Ovary (tissue), 7 donors: ENCODE measurements at regions not wholly inside any gene's neighbourhood (a gene's known extent, or its start where the extent isn't known, plus 50 kb on each side); places are given as distances from the start of the nearest gene placed in this dataset.

Source experiments
- DNase-seq, 5 donors: peaks; one replicate each; pipeline ENCODE4 v3.0.0-alpha.2; 2019 to 2020
- H3K27ac ChIP-seq, 2 donors: fragments of 200-600 bp; one replicate each; pipeline versions ENCODE4 v1.5.1 to v1.8.0; 2019 to 2022
- H3K27me3 ChIP-seq: fragments of 200-600 bp; one replicate; pipeline ENCODE4 v1.8.0; 2022
- H3K36me3 ChIP-seq: fragments of 200-600 bp; sonication (generic); one replicate; pipeline ENCODE4 v1.5.1; 2019
- H3K4me1 ChIP-seq: one replicate; pipeline ENCODE4 v1.8.1; 2013; ENCODE audit warnings: mild to moderate bottlenecking, moderate library complexity; ENCODE audit not compliant: insufficient read depth
- H3K4me3 ChIP-seq: fragments of 200-600 bp; sonication (generic); one replicate; pipeline ENCODE4 v1.5.1; 2017
- H3K9me3 ChIP-seq, 2 donors: fragments of 200-600 bp in 1 of 2; sonication (generic) in 1 of 2; one replicate each; pipeline versions ENCODE4 v1.5.1 to v1.8.1; 2013 to 2019; ENCODE audit warnings: mild to moderate bottlenecking in 1 of 2, moderate library complexity in 1 of 2
- EP300 ChIP-seq: sonication (generic); formaldehyde crosslinking; IDR thresholded peaks from one replicate; pipeline ENCODE4 v1.6.1; 2017; ENCODE audit warnings: antibody characterized with exemption
- POLR2A ChIP-seq: fragments of 450-650 bp; IDR thresholded peaks from one replicate; pipeline ENCODE4 v1.6.1; 2017; ENCODE audit warnings: antibody characterized with exemption, mild to moderate bottlenecking, moderate library complexity
- WGBS, 3 donors: extraction: QIAGEN DNeasy Blood & Tissue Kit in 1 of 3; methylation state at CpG; one replicate each; pipeline versions ENCODE4 v1.1.5 to v1.1.7; 2013 to 2017; 5-methylcytosine and 5-hydroxymethylcytosine counted together
- intact Hi-C, 4 donors: fragments of 100-400 bp; cut with DNase I; formaldehyde crosslinking; loops; one replicate each; pipeline versions ENCODE4 v1.11.0 to v1.15.1; 2022 to 2023
- TF ChIP-seq, protein P1 (sequence below), 3 donors: fragments of 450-650 bp in 2 of 3; fragments of 200-600 bp in 1 of 3; IDR thresholded peaks; one replicate each; pipeline versions ENCODE4 v1.5.1 to v1.8.0; 2016 to 2022; ENCODE audit warnings: antibody characterized with exemption in 3 of 3, mild to moderate bottlenecking in 1 of 3
- donor health status: DM: no; HTN: no; CAD: no; lungs with moderate emphysema.
- donor health status: DM: no; HTN: no; CAD: no.
- donor health status: Bipolar disorder and iron deficiency.
- donor health status: DM: no; HTN: no; CAD: no.
- donor health status: DM: yes; HTN: yes; CAD: no.

DNA sequence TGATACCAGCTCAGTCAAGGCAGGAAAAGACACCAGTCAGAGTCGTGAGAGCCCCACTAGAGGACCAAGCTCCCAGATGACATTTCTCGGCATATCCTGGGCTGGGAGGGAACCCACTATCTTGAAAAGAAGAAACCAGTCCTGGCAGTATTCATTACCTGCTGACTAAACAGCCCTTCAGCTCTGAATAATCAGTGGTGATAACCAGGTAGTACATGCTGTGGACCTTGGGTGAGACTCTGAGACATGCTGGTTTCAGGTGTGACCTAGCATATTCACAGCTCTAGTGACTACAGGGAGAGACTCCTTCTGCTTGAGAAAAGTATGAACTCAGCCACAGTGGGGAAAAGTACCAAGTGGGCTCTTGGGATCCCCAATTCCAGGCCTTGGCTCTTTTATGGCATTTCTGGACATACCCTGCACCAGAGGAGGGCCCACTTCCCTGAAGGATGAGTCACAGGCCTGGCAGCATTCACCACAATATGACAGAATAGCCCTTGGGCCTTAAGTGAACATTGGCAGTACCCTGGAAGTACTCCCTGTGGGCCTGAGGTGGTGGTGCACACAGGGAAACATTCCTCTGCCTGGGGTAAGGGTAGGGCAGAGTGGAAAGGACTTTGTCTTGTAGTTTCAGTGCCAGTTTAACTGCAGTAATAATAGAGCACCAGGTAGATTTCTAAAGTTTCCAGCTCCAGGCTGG is 82.6 kb upstream of the SLC38A4 start:
- WGBS, 3 donors = 89 to 93% (median 90%) methylated on average over 2 of the region's 2 CpGs
- no peaks in the 10 kb centered on the region for H3K9me3 ChIP-seq

DNA sequence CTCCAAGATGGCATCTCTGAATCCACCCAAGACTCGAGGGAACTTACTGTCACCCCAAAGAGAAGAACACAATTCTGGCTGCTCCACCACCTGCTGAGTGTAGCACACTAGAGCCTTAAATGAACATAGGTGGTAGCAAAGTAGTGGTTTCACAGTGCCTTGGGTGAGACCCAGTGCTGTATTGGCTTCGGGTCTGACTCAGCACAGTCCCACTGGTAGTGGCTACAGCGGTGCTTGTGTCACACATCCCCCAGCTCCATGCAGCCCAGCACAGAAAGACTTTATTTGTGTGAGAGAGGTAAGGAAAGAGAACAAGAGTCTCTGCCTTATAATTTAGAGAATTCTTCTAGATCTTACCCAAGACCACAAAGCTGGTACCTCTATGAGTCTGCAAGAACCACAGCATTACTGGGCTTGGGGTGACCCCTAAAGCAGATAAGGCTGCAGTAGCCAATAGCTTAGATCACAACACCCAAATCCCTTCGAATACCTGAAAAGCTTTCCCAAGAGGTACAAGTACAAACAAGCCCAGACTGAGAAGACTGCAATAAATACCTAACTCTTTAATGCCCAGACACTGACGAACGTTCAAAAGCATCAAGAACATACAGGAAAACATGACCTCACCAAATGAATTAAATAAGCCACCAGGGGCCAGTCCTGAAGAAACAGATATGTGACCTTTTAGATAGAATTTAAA is 83.3 kb upstream of the SLC38A4 start:
- intact Hi-C loops = no loop called here
- Histone ChIP-seq H3K4me1 (no peaks in the 10 kb centered on the region), H3K27me3 (no peaks in the 10 kb centered on the region), H3K4me3 (no peak overlapping the region), H3K36me3 (no peaks in the 10 kb centered on the region), H3K9me3 (no peaks in the 10 kb centered on the region), H3K27ac (no peak overlapping the region)
- no peak for DNase-seq
- TF ChIP-seq EP300 (no peak), POLR2A (no peak)
- TF ChIP-seq, protein P1, sequence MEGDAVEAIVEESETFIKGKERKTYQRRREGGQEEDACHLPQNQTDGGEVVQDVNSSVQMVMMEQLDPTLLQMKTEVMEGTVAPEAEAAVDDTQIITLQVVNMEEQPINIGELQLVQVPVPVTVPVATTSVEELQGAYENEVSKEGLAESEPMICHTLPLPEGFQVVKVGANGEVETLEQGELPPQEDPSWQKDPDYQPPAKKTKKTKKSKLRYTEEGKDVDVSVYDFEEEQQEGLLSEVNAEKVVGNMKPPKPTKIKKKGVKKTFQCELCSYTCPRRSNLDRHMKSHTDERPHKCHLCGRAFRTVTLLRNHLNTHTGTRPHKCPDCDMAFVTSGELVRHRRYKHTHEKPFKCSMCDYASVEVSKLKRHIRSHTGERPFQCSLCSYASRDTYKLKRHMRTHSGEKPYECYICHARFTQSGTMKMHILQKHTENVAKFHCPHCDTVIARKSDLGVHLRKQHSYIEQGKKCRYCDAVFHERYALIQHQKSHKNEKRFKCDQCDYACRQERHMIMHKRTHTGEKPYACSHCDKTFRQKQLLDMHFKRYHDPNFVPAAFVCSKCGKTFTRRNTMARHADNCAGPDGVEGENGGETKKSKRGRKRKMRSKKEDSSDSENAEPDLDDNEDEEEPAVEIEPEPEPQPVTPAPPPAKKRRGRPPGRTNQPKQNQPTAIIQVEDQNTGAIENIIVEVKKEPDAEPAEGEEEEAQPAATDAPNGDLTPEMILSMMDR (IDR thresholded peaks at IDR 0.05) = no peak
- WGBS, 3 donors = 63 to 68% (median 67%) methylated on average over 6 of the region's 6 CpGs

More for the DNA sequence above, 82.6 kb upstream of the SLC38A4 start:
- Histone ChIP-seq H3K4me3 (no peak overlapping the region), H3K27ac (no peak overlapping the region), H3K4me1 (no peaks in the 10 kb centered on the region), H3K36me3 (no peaks in the 10 kb centered on the region), H3K27me3 (no peaks in the 10 kb centered on the region)
- intact Hi-C loops = no loop called here
- DNase-seq = no peak
- TF ChIP-seq, protein P1 (IDR thresholded peaks at IDR 0.05) = no peak
- TF ChIP-seq POLR2A = no peak

DNA sequence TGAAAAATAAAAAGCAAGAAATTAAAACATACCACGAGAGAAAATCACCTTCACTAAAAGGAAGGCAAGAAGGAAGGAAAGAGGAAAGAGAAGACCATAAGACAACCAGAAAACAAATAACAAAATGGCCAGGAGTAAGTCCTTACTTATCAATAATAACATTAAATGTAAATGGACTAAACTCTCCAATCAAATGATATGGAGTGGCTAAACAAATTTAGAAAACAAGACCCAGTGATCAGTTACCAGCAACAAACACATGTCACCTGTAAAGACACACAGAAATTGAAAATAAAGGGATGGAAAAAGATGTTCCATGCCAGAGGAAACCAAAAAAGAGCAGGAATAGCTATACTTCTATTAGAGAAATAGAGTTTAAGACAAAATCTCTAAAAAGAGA is 85.0 kb upstream of the SLC38A4 start:
- Histone ChIP-seq H3K9me3 (no peaks in the 10 kb centered on the region), H3K36me3 (no peaks in the 10 kb centered on the region), H3K4me1 (no peaks in the 10 kb centered on the region), H3K4me3 (no peak overlapping the region), H3K27ac (no peak overlapping the region), H3K27me3 (no peaks in the 10 kb centered on the region)
- intact Hi-C loops = no loop called here
- no peak for DNase-seq
- TF ChIP-seq, protein P1 (IDR thresholded peaks at IDR 0.05) = no peak
- TF ChIP-seq EP300 = no peak
- TF ChIP-seq POLR2A = no peak
- WGBS, 3 donors = 85 to 96% (median 89%) methylated on average over 1 of the region's 1 CpG

DNA sequence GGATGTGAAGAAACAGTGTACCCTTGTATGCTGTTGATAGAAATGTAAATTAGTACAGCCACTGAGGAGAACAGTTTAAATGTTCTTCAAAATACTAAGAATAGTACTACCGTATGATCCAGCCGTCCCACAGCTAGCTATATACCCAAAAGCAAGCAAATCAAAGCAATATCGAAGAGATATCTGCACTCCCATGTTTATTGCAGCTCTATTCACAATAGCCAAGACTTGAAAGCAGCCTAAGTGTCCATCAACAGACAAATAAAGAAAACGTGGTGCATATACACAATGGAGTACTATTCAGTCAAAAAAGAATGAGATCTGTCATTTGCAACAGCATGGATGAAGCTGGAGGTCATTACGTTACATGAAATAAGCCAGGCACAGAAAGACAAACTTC is 88.5 kb upstream of the SLC38A4 start:
- 83 to 94% (median 88%) methylated on average over 5 of the region's 5 CpGs for WGBS, 3 donors
- H3K9me3 ChIP-seq = no peaks in the 10 kb centered on the region
- intact Hi-C loops = no loop called here
- H3K4me1 ChIP-seq = no peaks in the 10 kb centered on the region
- H3K36me3 ChIP-seq = no peaks in the 10 kb centered on the region
- H3K27me3 ChIP-seq = no peaks in the 10 kb centered on the region
- H3K4me3 ChIP-seq = no peak overlapping the region
- no peak for DNase-seq
- H3K27ac ChIP-seq = no peak overlapping the region
- no peak for TF ChIP-seq EP300
- no peak for TF ChIP-seq POLR2A
- TF ChIP-seq, protein P1 (IDR thresholded peaks at IDR 0.05) = no peak
